HepG2 (cell line): ENCODE measurements at regions not wholly inside any gene's neighbourhood (a gene's known extent, or its start where the extent isn't known, plus 50 kb on each side); places are given as distances from the start of the nearest gene placed in this dataset.

Source experiments
- ATAC-seq: fragments of 200-7000 bp; cut with Tn5 transposase; 3 replicates; pipeline ENCODE4 v1.9.1; 2020; ENCODE audit warnings: mild to moderate bottlenecking, moderate library complexity
- BruUV-seq: library from RNA; stranded (reverse); fragments of 400-500 nt; replicated peaks from 2 replicates; lab custom pipeline; 2021; lab: Mats Ljungman, UMichigan
- CTCF ChIA-PET: fragments of 300-600 bp; formaldehyde crosslinking; extraction: SDS; loops from one replicate; lab custom pipeline; 2021; ENCODE audit warnings: low total read pairs, inconsistent platforms, low intra/inter-chr PET ratio; lab: Yijun Ruan, JAX
- POLR2A ChIA-PET: fragments of 350-600 bp; sonication (Branson Sonifier 250); formaldehyde crosslinking; loops from one replicate; lab custom pipeline; 2020; ENCODE audit warnings: antibody characterized with exemption, inconsistent platforms; lab: Yijun Ruan, JAX
- DNase-seq: peaks from one replicate; pipeline ENCODE4 v3.0.0-alpha.2; 2015; ENCODE audit warnings: low spot score
- FAIRE-seq: peaks from 3 replicates; lab custom pipeline; 2011; peaks lifted over from hg19 to GRCh38; lab: Jason Lieb, UNC
- H2AFZ ChIP-seq: one replicate; pipeline ENCODE4 v1.6.1; 2011; ENCODE audit warnings: low read length, inconsistent platforms
- H3K27ac ChIP-seq: fragments of 300-600 bp; 3 replicates; pipeline ENCODE4 v1.8.0; 2011; ENCODE audit warnings: mixed run types, mild to moderate bottlenecking, mixed read lengths, low read length, inconsistent platforms; ENCODE audit not compliant: insufficient read depth; ENCODE audit errors: extremely low read length
- H3K27me3 ChIP-seq, 2 experiments: fragments of 200-600 bp in 1 of 2; 2 replicates in 1 of 2; 3 replicates in 1 of 2; pipeline versions ENCODE4 v1.6.0 to v1.8.0; 2011; ENCODE audit warnings: low read length in 2 of 2, mild to moderate bottlenecking in 2 of 2, moderate library complexity in 2 of 2, inconsistent platforms in 1 of 2; ENCODE audit not compliant: insufficient read depth in 2 of 2, control insufficient read depth in 1 of 2
- H3K36me3 ChIP-seq, 2 experiments: fragments of 200-600 bp in 1 of 2; replicated peaks in 1 of 2; 2 replicates in 1 of 2; 3 replicates in 1 of 2; pipeline versions ENCODE4 v1.5.1 to v1.8.0; 2011; ENCODE audit warnings: low read length in 2 of 2, inconsistent platforms in 1 of 2; ENCODE audit not compliant: insufficient read depth in 2 of 2, control insufficient read depth in 1 of 2
- H3K4me1 ChIP-seq: 2 replicates; pipeline ENCODE4 v1.5.1; 2012; ENCODE audit warnings: low read length, inconsistent platforms; ENCODE audit not compliant: insufficient read depth
- H3K4me2 ChIP-seq: 2 replicates; pipeline ENCODE4 v1.6.0; 2011; ENCODE audit warnings: low read depth, low read length, inconsistent platforms
- H3K4me3 ChIP-seq, 3 experiments: fragments of 200-600 bp in 1 of 3; sonication (generic), shearing (Covaris generic) in 1 of 3; replicated peaks in 1 of 3; 2 replicates each; pipeline ENCODE4 v1.5.1; 2011 to 2016; ENCODE audit warnings: low read length in 3 of 3, inconsistent platforms in 2 of 3, low read depth in 2 of 3, mild to moderate bottlenecking in 2 of 3, control low read depth in 1 of 3, mixed read lengths in 1 of 3; ENCODE audit not compliant: insufficient read depth in 1 of 3
- H3K79me2 ChIP-seq: one replicate; pipeline ENCODE4 v1.6.1; 2011; ENCODE audit warnings: low read length, inconsistent platforms; ENCODE audit not compliant: insufficient read depth
- H3K9ac ChIP-seq: 2 replicates; pipeline ENCODE4 v1.6.0; 2011; ENCODE audit warnings: mild to moderate bottlenecking, low read depth, low read length, inconsistent platforms; ENCODE audit not compliant: insufficient read depth
- H3K9me3 ChIP-seq: 2 replicates; pipeline ENCODE4 v1.5.1; 2012; ENCODE audit warnings: mild to moderate bottlenecking, low read length
- H4K20me1 ChIP-seq: 2 replicates; pipeline ENCODE4 v1.6.0; 2011; ENCODE audit warnings: inconsistent platforms, mild to moderate bottlenecking, low read length, moderate library complexity; ENCODE audit not compliant: insufficient read depth
- BRD4 ChIP-seq: sonication (generic); formaldehyde crosslinking; IDR thresholded peaks from 2 replicates; pipeline ENCODE4 v1.4.0; 2020; ENCODE audit warnings: missing genetic modification reagents
- ELF3 ChIP-seq: IDR thresholded peaks from 2 replicates; pipeline ENCODE4 v1.6.1; 2016; ENCODE audit warnings: missing genetic modification reagents, missing compliant biosample characterization
- FOXK1 ChIP-seq: sonication (generic); formaldehyde crosslinking; IDR thresholded peaks from 2 replicates; pipeline ENCODE4 v1.4.0; 2020; ENCODE audit warnings: low read depth, missing genetic modification reagents, borderline replicate concordance
- HHEX ChIP-seq: IDR thresholded peaks from 2 replicates; pipeline ENCODE4 v1.6.1; 2016; ENCODE audit warnings: control low read depth
- MIXL1 ChIP-seq: IDR thresholded peaks from 2 replicates; pipeline ENCODE4 v1.6.1; 2016
- NFKBIZ ChIP-seq: IDR thresholded peaks from 2 replicates; pipeline ENCODE4 v1.6.1; 2018; ENCODE audit warnings: missing genetic modification reagents, missing compliant biosample characterization
- PHF20 ChIP-seq: sonication (generic); formaldehyde crosslinking; IDR thresholded peaks from 2 replicates; pipeline ENCODE4 v1.5.0; 2020; ENCODE audit warnings: mild to moderate bottlenecking, missing genetic modification reagents
- ZC3H4 ChIP-seq: sonication (generic); formaldehyde crosslinking; IDR thresholded peaks from 2 replicates; pipeline ENCODE4 v1.4.0; 2020; ENCODE audit warnings: missing genetic modification reagents, borderline replicate concordance
- ZNF331 ChIP-seq: sonication (generic); formaldehyde crosslinking; IDR thresholded peaks from 2 replicates; pipeline ENCODE4 v1.4.0; 2020; ENCODE audit warnings: missing genetic modification reagents
- ZNF510 ChIP-seq: sonication (generic); formaldehyde crosslinking; IDR thresholded peaks from 2 replicates; pipeline ENCODE4 v1.4.0; 2020; ENCODE audit warnings: low read depth, mild to moderate bottlenecking, missing genetic modification reagents
- ZNF790 ChIP-seq: sonication (generic); formaldehyde crosslinking; IDR thresholded peaks from 2 replicates; pipeline ENCODE4 v1.8.0; 2022; ENCODE audit warnings: missing genetic modification reagents, mild to moderate bottlenecking, borderline replicate concordance
- WGBS: methylation state at CpG from one replicate; pipeline ENCODE4 v1.1.6; 2017; ENCODE audit warnings: low lambda C conversion rate; 5-methylcytosine and 5-hydroxymethylcytosine counted together
- in situ Hi-C: cut with HindIII; loops from 2 replicates; pipeline ENCODE4 v1.10.0; 2017; ENCODE audit warnings: low pct_unique_long_range_greater_than_20kb; ENCODE audit not compliant: extremely low pct_ligation_motif_present
- intact Hi-C: fragments of 100-400 bp; cut with micrococcal nuclease; formaldehyde crosslinking; loops from one replicate; pipeline ENCODE4 v1.10.0; 2022; ENCODE audit not compliant: unreplicated experiment
- TF ChIP-seq, protein P1 (sequence below): sonication (generic); formaldehyde crosslinking; IDR thresholded peaks from 2 replicates; pipeline ENCODE4 v1.9.0; 2021; ENCODE audit warnings: missing genetic modification reagents, borderline replicate concordance
- TF ChIP-seq, protein P2 (sequence below): sonication (generic); formaldehyde crosslinking; IDR thresholded peaks from 2 replicates; pipeline ENCODE4 v1.4.0; 2020; ENCODE audit warnings: missing genetic modification reagents
- TF ChIP-seq, protein P3 (sequence below): fragments of 450-650 bp; IDR thresholded peaks from 2 replicates; pipeline ENCODE4 v1.6.1; 2016

GRCh38 chr10:45557275-45557905 is 115.2 kb downstream of the ZFAND4 start:
- Histone ChIP-seq H3K27ac (peak overlapping the region; percentile 36), H3K4me1 (peaks cover 34% of the 10 kb centered on the region), H3K9me3 (peaks cover 8% of the 10 kb centered on the region), H4K20me1 (no peaks in the 10 kb centered on the region), H3K9ac (peak overlapping the region; percentile 18; the same call in 1 of the 2 replicates), H3K36me3 (peaks cover 1 to 4% of the 10 kb centered on the region in 2 experiments; a peak in 1 of 5 replicates), H3K79me2 (peaks cover 2% of the 10 kb centered on the region), H3K4me2 (peak overlapping the region; percentile 84), H3K4me3 (peak overlapping the region in 2 of 3 experiments; percentile 15 to 39; a peak in 2 of 6 replicates), H2AFZ (no peak overlapping the region), H3K27me3 (no peaks in the 10 kb centered on the region)
- no TSS peak for BruUV-seq
- ChIA-PET CTCF (no interaction called here), POLR2A (interaction anchor here (1.0 to 1.4 kb wide), 2 partner anchors 19 to 39 kb away, joined by 3 to 4 read pairs; no protein-coding TSS in a partner anchor)
- DNase-seq (peak; percentile 49), ATAC-seq (peak; percentile 93), FAIRE-seq (no peak)
- 67% methylated on average over 9 of the region's 9 CpGs for WGBS
- in situ Hi-C loops, result no loop called here
- intact Hi-C loops, result no loop called here
- TF ChIP-seq, protein P1, sequence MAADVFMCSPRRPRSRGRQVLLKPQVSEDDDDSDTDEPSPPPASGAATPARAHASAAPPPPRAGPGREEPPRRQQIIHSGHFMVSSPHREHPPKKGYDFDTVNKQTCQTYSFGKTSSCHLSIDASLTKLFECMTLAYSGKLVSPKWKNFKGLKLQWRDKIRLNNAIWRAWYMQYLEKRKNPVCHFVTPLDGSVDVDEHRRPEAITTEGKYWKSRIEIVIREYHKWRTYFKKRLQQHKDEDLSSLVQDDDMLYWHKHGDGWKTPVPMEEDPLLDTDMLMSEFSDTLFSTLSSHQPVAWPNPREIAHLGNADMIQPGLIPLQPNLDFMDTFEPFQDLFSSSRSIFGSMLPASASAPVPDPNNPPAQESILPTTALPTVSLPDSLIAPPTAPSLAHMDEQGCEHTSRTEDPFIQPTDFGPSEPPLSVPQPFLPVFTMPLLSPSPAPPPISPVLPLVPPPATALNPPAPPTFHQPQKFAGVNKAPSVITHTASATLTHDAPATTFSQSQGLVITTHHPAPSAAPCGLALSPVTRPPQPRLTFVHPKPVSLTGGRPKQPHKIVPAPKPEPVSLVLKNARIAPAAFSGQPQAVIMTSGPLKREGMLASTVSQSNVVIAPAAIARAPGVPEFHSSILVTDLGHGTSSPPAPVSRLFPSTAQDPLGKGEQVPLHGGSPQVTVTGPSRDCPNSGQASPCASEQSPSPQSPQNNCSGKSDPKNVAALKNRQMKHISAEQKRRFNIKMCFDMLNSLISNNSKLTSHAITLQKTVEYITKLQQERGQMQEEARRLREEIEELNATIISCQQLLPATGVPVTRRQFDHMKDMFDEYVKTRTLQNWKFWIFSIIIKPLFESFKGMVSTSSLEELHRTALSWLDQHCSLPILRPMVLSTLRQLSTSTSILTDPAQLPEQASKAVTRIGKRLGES (CRISPR knock-in tag), result no peak
- TF ChIP-seq FOXK1 (CRISPR knock-in tag), result peak; percentile 50; the same call in 1 of the 2 replicates
- TF ChIP-seq NFKBIZ (CRISPR knock-in tag), result no peak
- peak; percentile 47; the same call in 1 of the 2 replicates for TF ChIP-seq MIXL1
- 0 out of 2 replicates have a peak, but pooled peaks have one; percentile 8 for TF ChIP-seq ZNF331
- TF ChIP-seq ZNF790 (CRISPR knock-in tag), result no peak
- peak; percentile 65; the same call in 1 of the 2 replicates for TF ChIP-seq PHF20 (CRISPR knock-in tag)
- TF ChIP-seq, protein P2, sequence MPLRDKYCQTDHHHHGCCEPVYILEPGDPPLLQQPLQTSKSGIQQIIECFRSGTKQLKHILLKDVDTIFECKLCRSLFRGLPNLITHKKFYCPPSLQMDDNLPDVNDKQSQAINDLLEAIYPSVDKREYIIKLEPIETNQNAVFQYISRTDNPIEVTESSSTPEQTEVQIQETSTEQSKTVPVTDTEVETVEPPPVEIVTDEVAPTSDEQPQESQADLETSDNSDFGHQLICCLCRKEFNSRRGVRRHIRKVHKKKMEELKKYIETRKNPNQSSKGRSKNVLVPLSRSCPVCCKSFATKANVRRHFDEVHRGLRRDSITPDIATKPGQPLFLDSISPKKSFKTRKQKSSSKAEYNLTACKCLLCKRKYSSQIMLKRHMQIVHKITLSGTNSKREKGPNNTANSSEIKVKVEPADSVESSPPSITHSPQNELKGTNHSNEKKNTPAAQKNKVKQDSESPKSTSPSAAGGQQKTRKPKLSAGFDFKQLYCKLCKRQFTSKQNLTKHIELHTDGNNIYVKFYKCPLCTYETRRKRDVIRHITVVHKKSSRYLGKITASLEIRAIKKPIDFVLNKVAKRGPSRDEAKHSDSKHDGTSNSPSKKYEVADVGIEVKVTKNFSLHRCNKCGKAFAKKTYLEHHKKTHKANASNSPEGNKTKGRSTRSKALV (CRISPR knock-in tag), result no peak
- peak; percentile 40; the same call in 1 of the 2 replicates for TF ChIP-seq BRD4 (CRISPR knock-in tag)
- TF ChIP-seq ZNF510, result no peak
- no peak for TF ChIP-seq HHEX (CRISPR knock-in tag)
- peak; percentile 64 for TF ChIP-seq ELF3 (CRISPR knock-in tag)
- TF ChIP-seq, protein P3, sequence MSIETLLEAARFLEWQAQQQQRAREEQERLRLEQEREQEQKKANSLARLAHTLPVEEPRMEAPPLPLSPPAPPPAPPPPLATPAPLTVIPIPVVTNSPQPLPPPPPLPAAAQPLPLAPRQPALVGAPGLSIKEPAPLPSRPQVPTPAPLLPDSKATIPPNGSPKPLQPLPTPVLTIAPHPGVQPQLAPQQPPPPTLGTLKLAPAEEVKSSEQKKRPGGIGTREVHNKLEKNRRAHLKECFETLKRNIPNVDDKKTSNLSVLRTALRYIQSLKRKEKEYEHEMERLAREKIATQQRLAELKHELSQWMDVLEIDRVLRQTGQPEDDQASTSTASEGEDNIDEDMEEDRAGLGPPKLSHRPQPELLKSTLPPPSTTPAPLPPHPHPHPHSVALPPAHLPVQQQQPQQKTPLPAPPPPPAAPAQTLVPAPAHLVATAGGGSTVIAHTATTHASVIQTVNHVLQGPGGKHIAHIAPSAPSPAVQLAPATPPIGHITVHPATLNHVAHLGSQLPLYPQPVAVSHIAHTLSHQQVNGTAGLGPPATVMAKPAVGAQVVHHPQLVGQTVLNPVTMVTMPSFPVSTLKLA, result no peak
- no peak for TF ChIP-seq ZC3H4 (CRISPR knock-in tag)
